Endothelial cell of umbilical vein (primary cell): ENCODE measurements at regions not wholly inside any gene's neighbourhood (a gene's known extent, or its start where the extent isn't known, plus 50 kb on each side); places are given as distances from the start of the nearest gene placed in this dataset.

Experiments used
- CTCF ChIP-seq, 2 donors: IDR thresholded peaks; 1 replicate in 1 of 2; 2 replicates in 1 of 2; pipeline ENCODE4 v1.5.1; 2011; ENCODE audit warnings: low read length in 2 of 2, mild to moderate bottlenecking in 2 of 2, moderate library complexity in 2 of 2, control low read depth in 1 of 2, inconsistent platforms in 1 of 2, low read depth in 1 of 2; ENCODE audit not compliant: insufficient read depth in 1 of 2; ENCODE audit errors: extremely low read depth in 1 of 2
- JUN ChIP-seq: IDR thresholded peaks from 2 replicates; pipeline ENCODE4 v1.6.1; 2011; ENCODE audit warnings: borderline replicate concordance, low read depth; ENCODE audit not compliant: insufficient read length, insufficient read depth
- MAX ChIP-seq: IDR thresholded peaks from 2 replicates; pipeline ENCODE4 v1.6.1; 2011; ENCODE audit not compliant: insufficient read depth, insufficient read length
- POLR2A ChIP-seq: IDR thresholded peaks from 2 replicates; pipeline ENCODE4 v1.6.1; 2012; ENCODE audit warnings: low read depth, mild to moderate bottlenecking, control low read depth, low read length

- TF ChIP-seq CTCF (IDR thresholded peaks at IDR 0.05; ENCODE audit: extremely low read depth in 1 of 2, insufficient read depth in 1 of 2, low read depth in 1 of 2, low read length in 2 of 2) (no peak), POLR2A (no peak), MAX (no peak), JUN (no peak)
These were observed 648.8 kb downstream of the EPHA7 start for GRCh38 chr6:92770540-92770939.
